ENCODE measurements at regions not wholly inside any gene's neighbourhood (a gene's known extent, or its start where the extent isn't known, plus 50 kb on each side); places are given as distances from the start of the nearest gene placed in this dataset.

DNA sequence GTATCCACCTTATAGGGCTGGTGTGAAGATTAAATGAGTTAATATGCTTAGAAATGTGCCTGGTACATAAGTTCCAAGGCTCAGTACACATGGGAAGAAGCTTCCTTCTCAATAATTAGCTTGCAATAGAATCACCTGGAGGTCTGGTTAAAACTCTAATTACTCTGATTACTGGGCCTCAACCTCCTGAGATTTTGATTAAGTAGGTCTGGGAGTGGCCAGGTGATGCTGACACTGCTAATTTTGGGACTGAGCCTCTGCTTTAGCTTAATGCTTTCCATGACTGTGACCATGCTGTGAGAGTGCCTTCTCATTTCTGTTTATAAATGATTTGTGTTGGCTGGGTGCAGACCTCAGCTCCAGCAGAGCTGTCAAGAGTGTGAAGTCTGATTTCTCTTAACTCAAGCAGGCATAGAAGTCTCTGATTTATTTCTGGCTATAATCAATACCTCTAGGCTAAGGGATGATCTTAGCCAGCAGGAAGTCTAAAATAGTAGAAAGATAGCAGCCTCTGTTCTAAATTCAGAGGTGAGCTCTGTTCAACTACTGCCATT lies 85.3 kb upstream of the ZNF608 start:
- no peak for ATAC-seq
- Histone ChIP-seq H4K20me1 (ENCODE audit: control insufficient read depth, insufficient read depth) (no peaks in the 10 kb centered on the region), H3K4me2 (ENCODE audit: control insufficient read depth, insufficient read depth) (no peak overlapping the region), H3K4me1 (ENCODE audit: control insufficient read depth, insufficient read depth, low read length) (no peaks in the 10 kb centered on the region), H3K9me3 (replicated peaks; ENCODE audit: control insufficient read depth, insufficient read depth, low read length) (no peaks in the 10 kb centered on the region; the same call in 2 of the 3 replicates), H3K27me3 (replicated peaks in 1 of 2; ENCODE audit: control insufficient read depth in 2 of 2, insufficient read depth in 2 of 2, low read length in 1 of 2) (no peaks in the 10 kb centered on the region), H3K4me3 (no peak overlapping the region), H2AFZ (ENCODE audit: control insufficient read depth, low read depth, low read length) (no peak overlapping the region), H3K9ac (ENCODE audit: control insufficient read depth, insufficient read depth, low read length) (no peak overlapping the region), H3K36me3 (ENCODE audit: control insufficient read depth in 2 of 2, insufficient read depth in 2 of 2, low read length in 1 of 2) (no peaks in the 10 kb centered on the region), H3K79me2 (ENCODE audit: control insufficient read depth, insufficient read depth, low read length) (no peaks in the 10 kb centered on the region), H3K27ac (ENCODE audit: control insufficient read depth, insufficient read depth) (no peak overlapping the region)
- ChIA-PET SMC1A (ENCODE audit: uncharacterized antibody, unreplicated experiment) (interaction anchor here (1.0 to 1.2 kb wide), 2 partner anchors 18 to 46 kb away, joined by 3 read pairs; no protein-coding TSS in a partner anchor), RAD21 (ENCODE audit: unreplicated experiment) (interaction anchor here (1.1 kb wide), 1 partner anchor 18 kb away, joined by 3 read pairs; no protein-coding TSS in a partner anchor), CTCF (interaction anchor here (1.1 kb wide), 1 partner anchor 11 kb away, joined by 4 read pairs; no protein-coding TSS in a partner anchor), POLR2A (interaction anchor here (0.6 kb wide), 1 partner anchor 1926 kb away, joined by 9 read pairs; no protein-coding TSS in a partner anchor)
- no peak for DNase-seq (ENCODE audit: low read depth, low spot score)
- no peak for TF ChIP-seq YY1 (IDR thresholded peaks at IDR 0.05; ENCODE audit: low read depth, low read length)
- TF ChIP-seq ZNF24 (IDR thresholded peaks at IDR 0.05): no peak
- TF ChIP-seq CBFB (IDR thresholded peaks at IDR 0.05; ENCODE audit: low read depth): no peak
- TF ChIP-seq, protein P1, sequence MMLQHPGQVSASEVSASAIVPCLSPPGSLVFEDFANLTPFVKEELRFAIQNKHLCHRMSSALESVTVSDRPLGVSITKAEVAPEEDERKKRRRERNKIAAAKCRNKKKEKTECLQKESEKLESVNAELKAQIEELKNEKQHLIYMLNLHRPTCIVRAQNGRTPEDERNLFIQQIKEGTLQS (IDR thresholded peaks at IDR 0.05; ENCODE audit: borderline replicate concordance, extremely low read depth, low read depth, low read length): no peak
- no peak for TF ChIP-seq WRNIP1 (IDR thresholded peaks at IDR 0.05; ENCODE audit: borderline replicate concordance, low read depth, low read length)
- in situ Hi-C loops (cut with MboI): no loop called here
- BruUV-seq (replicated peaks): no TSS peak
- intact Hi-C loops (cut with micrococcal nuclease; ENCODE audit: unreplicated experiment): no loop called here
- FAIRE-seq: no peak

DNA sequence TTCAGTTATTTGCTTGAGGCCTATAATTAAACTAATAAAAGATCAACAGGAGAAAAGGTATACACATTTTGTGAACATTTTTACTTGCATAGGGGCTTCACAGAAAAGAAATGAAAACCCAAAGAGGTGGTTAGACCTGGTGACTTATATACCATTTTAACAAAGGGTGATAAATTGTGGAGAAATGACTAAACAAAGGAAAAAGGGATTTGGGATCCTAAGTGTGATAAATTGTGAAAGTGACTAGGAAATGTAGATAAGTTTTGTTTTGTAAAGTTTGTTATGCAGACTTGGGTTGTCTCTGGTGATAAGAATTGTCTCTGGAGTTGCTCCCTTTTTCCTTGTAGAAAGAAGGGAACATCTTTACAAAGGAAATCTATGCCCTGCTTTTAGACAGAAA lies 86.1 kb upstream of the ZNF608 start:
- Histone ChIP-seq H3K79me2 (ENCODE audit: control insufficient read depth, insufficient read depth, low read length) (no peaks in the 10 kb centered on the region), H3K9me3 (replicated peaks; ENCODE audit: control insufficient read depth, insufficient read depth, low read length) (no peaks in the 10 kb centered on the region; the same call in 2 of the 3 replicates), H3K4me2 (ENCODE audit: control insufficient read depth, insufficient read depth) (no peak overlapping the region), H3K4me1 (ENCODE audit: control insufficient read depth, insufficient read depth, low read length) (no peaks in the 10 kb centered on the region), H3K4me3 (no peak overlapping the region), H3K27ac (ENCODE audit: control insufficient read depth, insufficient read depth) (no peak overlapping the region), H3K9ac (ENCODE audit: control insufficient read depth, insufficient read depth, low read length) (no peak overlapping the region), H2AFZ (ENCODE audit: control insufficient read depth, low read depth, low read length) (no peak overlapping the region), H3K27me3 (replicated peaks in 1 of 2; ENCODE audit: control insufficient read depth in 2 of 2, insufficient read depth in 2 of 2, low read length in 1 of 2) (no peaks in the 10 kb centered on the region), H4K20me1 (ENCODE audit: control insufficient read depth, insufficient read depth) (no peaks in the 10 kb centered on the region), H3K36me3 (ENCODE audit: control insufficient read depth in 2 of 2, insufficient read depth in 2 of 2, low read length in 1 of 2) (no peaks in the 10 kb centered on the region)
- no peak for DNase-seq (ENCODE audit: low read depth, low spot score)
- POLR2A ChIA-PET: no interaction called here
- no peak for FAIRE-seq
- no peak for ATAC-seq
- CTCF ChIA-PET: interaction anchor here (1.1 kb wide), 1 partner anchor 11 kb away, joined by 4 read pairs; no protein-coding TSS in a partner anchor
- intact Hi-C loops (cut with micrococcal nuclease; ENCODE audit: unreplicated experiment) (no loop called here), in situ Hi-C loops (cut with MboI) (no loop called here)
- TF ChIP-seq RAD51 (IDR thresholded peaks at IDR 0.05): no peak
- TF ChIP-seq EED (IDR thresholded peaks at IDR 0.05; ENCODE audit: low read depth): no peak
- no peak for TF ChIP-seq NBN (IDR thresholded peaks at IDR 0.05)
- TF ChIP-seq MTA2 (IDR thresholded peaks at IDR 0.05; ENCODE audit: low read depth): no peak
- TF ChIP-seq ZZZ3 (IDR thresholded peaks at IDR 0.05; ENCODE audit: control insufficient read depth, insufficient read length, low read depth): no peak
- TF ChIP-seq SP1 (IDR thresholded peaks at IDR 0.05; ENCODE audit: low read depth, low read length): no peak
- no peak for TF ChIP-seq TCF12 (IDR thresholded peaks at IDR 0.05; ENCODE audit: low read depth, low read length)
- TF ChIP-seq, protein P2, sequence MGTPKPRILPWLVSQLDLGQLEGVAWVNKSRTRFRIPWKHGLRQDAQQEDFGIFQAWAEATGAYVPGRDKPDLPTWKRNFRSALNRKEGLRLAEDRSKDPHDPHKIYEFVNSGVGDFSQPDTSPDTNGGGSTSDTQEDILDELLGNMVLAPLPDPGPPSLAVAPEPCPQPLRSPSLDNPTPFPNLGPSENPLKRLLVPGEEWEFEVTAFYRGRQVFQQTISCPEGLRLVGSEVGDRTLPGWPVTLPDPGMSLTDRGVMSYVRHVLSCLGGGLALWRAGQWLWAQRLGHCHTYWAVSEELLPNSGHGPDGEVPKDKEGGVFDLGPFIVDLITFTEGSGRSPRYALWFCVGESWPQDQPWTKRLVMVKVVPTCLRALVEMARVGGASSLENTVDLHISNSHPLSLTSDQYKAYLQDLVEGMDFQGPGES (IDR thresholded peaks at IDR 0.05): no peak
- TF ChIP-seq BCL11A (IDR thresholded peaks at IDR 0.05; ENCODE audit: low read depth, low read length): no peak
- TF ChIP-seq, protein P3, sequence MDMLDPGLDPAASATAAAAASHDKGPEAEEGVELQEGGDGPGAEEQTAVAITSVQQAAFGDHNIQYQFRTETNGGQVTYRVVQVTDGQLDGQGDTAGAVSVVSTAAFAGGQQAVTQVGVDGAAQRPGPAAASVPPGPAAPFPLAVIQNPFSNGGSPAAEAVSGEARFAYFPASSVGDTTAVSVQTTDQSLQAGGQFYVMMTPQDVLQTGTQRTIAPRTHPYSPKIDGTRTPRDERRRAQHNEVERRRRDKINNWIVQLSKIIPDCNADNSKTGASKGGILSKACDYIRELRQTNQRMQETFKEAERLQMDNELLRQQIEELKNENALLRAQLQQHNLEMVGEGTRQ (IDR thresholded peaks at IDR 0.05; ENCODE audit: borderline replicate concordance, low read depth, low read length): no peak
- TF ChIP-seq ETV6 (conservative IDR thresholded peaks at IDR 0.05 in 1 of 2, IDR thresholded peaks at IDR 0.05 in 1 of 2; ENCODE audit: borderline replicate concordance in 1 of 2, low read depth in 1 of 2): no peak
- no peak for TF ChIP-seq NR2C1 (IDR thresholded peaks at IDR 0.05)
- BruUV-seq (replicated peaks): no TSS peak
- RAD21 ChIA-PET (ENCODE audit: unreplicated experiment): interaction anchor here (1.1 kb wide), 1 partner anchor 17 kb away, joined by 3 read pairs; no protein-coding TSS in a partner anchor
- SMC1A ChIA-PET (ENCODE audit: uncharacterized antibody, unreplicated experiment): interaction anchor here (0.9 to 1.2 kb wide), 2 partner anchors 19 to 35 kb away, joined by 3 to 5 read pairs; no protein-coding TSS in a partner anchor

Data from GM12878 (cell line).